ENCODE measurements at regions not wholly inside any gene's neighbourhood (a gene's known extent, or its start where the extent isn't known, plus 50 kb on each side); places are given as distances from the start of the nearest gene placed in this dataset.
A peak's percentile ranks its signal among the peaks of the same experiment; 100 is the strongest.
"Not testable (repeated sequence)": the region's sequence is repeated elsewhere in the genome, so short reads cannot be mapped to it uniquely, and the experiment has no call there.

GRCh38 chr19:28134311-28134710, 1078.6 kb downstream of the UQCRFS1 start:
- Histone ChIP-seq H3K4me3 (no peak overlapping the region), H3K27ac (no peak overlapping the region), H3K4me1 (replicated peaks in 1 of 2) (peaks cover 0 to 7% of the 10 kb centered on the region in 2 donors)
- WGBS, 10 experiments = 0 to 100% (median 80%) methylated on average over 1 to 3 of the region's 3 CpGs; no CpG with 5 or more reads in 5 of the 10 experiments
- in situ Hi-C loops (cut with MboI; ENCODE audit: low pct_unique_long_range_greater_than_20kb in 2 of 9, low sequenced_read_pairs in 9 of 9, unreplicated experiment in 9 of 9) = no loop called here
- no peak for ATAC-seq (replicated peaks in 6 of 8)

- H3K27ac ChIP-seq; ATAC-seq (replicated peaks in 6 of 8); H3K4me3 ChIP-seq; in situ Hi-C loops (cut with MboI; ENCODE audit: low pct_unique_long_range_greater_than_20kb in 2 of 9, low sequenced_read_pairs in 9 of 9, unreplicated experiment in 9 of 9): not testable (repeated sequence)
- peaks cover 0 to 21% of the 10 kb centered on the region in 2 donors for H3K4me1 ChIP-seq (replicated peaks in 1 of 2)
- 40 to 100% (median 80%) methylated on average over 1 to 3 of the region's 8 CpGs; no CpG with 5 or more reads in 5 of the 10 experiments for WGBS, 10 experiments
Observed at GRCh38 chr19:28130881-28131280, 1082.1 kb downstream of the UQCRFS1 start.

- H3K27ac ChIP-seq = no peak overlapping the region
- H3K4me1 ChIP-seq (replicated peaks in 1 of 2) = peaks cover 0 to 24% of the 10 kb centered on the region in 2 donors
- H3K4me3 ChIP-seq = no peak overlapping the region
- ATAC-seq (replicated peaks in 6 of 8) = peak in 2 of 8 experiments; percentile 33 to 36
- in situ Hi-C loops (cut with MboI; ENCODE audit: low pct_unique_long_range_greater_than_20kb in 2 of 9, low sequenced_read_pairs in 9 of 9, unreplicated experiment in 9 of 9) = no loop called here
- WGBS, 10 experiments = 0 to 67% (median 36%) methylated on average over 1 to 4 of the region's 4 CpGs; no CpG with 5 or more reads in 2 of the 10 experiments
Observed at GRCh38 chr19:28130066-28130511, 1082.9 kb downstream of the UQCRFS1 start.

GRCh38 chr19:28128341-28128740, 1084.6 kb downstream of the UQCRFS1 start:
- 0 to 100% (median 85%) methylated on average over 1 to 3 of the region's 4 CpGs; no CpG with 5 or more reads in 2 of the 10 experiments for WGBS, 10 experiments
- in situ Hi-C loops (cut with MboI; ENCODE audit: low pct_unique_long_range_greater_than_20kb in 2 of 9, low sequenced_read_pairs in 9 of 9, unreplicated experiment in 9 of 9) = no loop called here
- no peak overlapping the region for H3K4me3 ChIP-seq
- no peak for ATAC-seq (replicated peaks in 6 of 8)
- H3K4me1 ChIP-seq (replicated peaks in 1 of 2) = peaks cover 0 to 24% of the 10 kb centered on the region in 2 donors
- H3K27ac ChIP-seq = no peak overlapping the region

GRCh38 chr19:28126135-28126898, 1086.6 kb downstream of the UQCRFS1 start:
- in situ Hi-C loops (cut with MboI; ENCODE audit: low pct_unique_long_range_greater_than_20kb in 2 of 9, low sequenced_read_pairs in 9 of 9, unreplicated experiment in 9 of 9) = no loop called here
- 0 to 80% (median 34%) methylated on average over 1 to 2 of the region's 2 CpGs; no CpG with 5 or more reads in 2 of the 10 experiments for WGBS, 10 experiments
- peak in 4 of 8 experiments; percentile 44 to 72 (median 57) for ATAC-seq (replicated peaks in 6 of 8)
- Histone ChIP-seq H3K4me1 (replicated peaks in 1 of 2) (peaks cover 0 to 24% of the 10 kb centered on the region in 2 donors), H3K27ac (peak overlapping the region in 1 of 2 donors; percentile 29), H3K4me3 (no peak overlapping the region)

GRCh38 chr19:28122734-28123133, 1090.2 kb downstream of the UQCRFS1 start:
- Histone ChIP-seq H3K4me1 (replicated peaks in 1 of 2) (peaks cover 0 to 17% of the 10 kb centered on the region in 2 donors), H3K4me3 (no peak overlapping the region), H3K27ac (no peak overlapping the region)
- 0 to 100% (median 38%) methylated on average over 1 to 5 of the region's 5 CpGs; no CpG with 5 or more reads in 2 of the 10 experiments for WGBS, 10 experiments
- in situ Hi-C loops (cut with MboI; ENCODE audit: low pct_unique_long_range_greater_than_20kb in 2 of 9, low sequenced_read_pairs in 9 of 9, unreplicated experiment in 9 of 9) = no loop called here
- peak in 2 of 8 experiments; percentile 50 to 76 for ATAC-seq (replicated peaks in 6 of 8)

GRCh38 chr19:28118235-28118634, 1094.7 kb downstream of the UQCRFS1 start:
- whole genome bisulfite sequencing, 10 experiments = 0 to 85% (median 10%) methylated on average over 1 to 5 of the region's 5 CpGs; no CpG with 5 or more reads in 1 of the 10 experiments
- Histone ChIP-seq H3K27ac (no peak overlapping the region), H3K4me1 (replicated peaks in 1 of 2) (no peaks in the 10 kb centered on the region), H3K4me3 (no peak overlapping the region)
- ATAC-seq (replicated peaks in 6 of 8) = peak in 1 of 8 experiments; percentile 46
- in situ Hi-C loops (cut with MboI; ENCODE audit: low pct_unique_long_range_greater_than_20kb in 2 of 9, low sequenced_read_pairs in 9 of 9, unreplicated experiment in 9 of 9) = no loop called here

- in situ Hi-C loops (cut with MboI; ENCODE audit: low pct_unique_long_range_greater_than_20kb in 2 of 9, low sequenced_read_pairs in 9 of 9, unreplicated experiment in 9 of 9) = no loop called here
- ATAC-seq (replicated peaks in 6 of 8) = peak in 1 of 8 experiments; percentile 76
- Histone ChIP-seq H3K4me3 (no peak overlapping the region), H3K4me1 (replicated peaks in 1 of 2) (no peaks in the 10 kb centered on the region), H3K27ac (no peak overlapping the region)
Observed at GRCh38 chr19:28117143-28117542, 1095.8 kb downstream of the UQCRFS1 start.

GRCh38 chr19:28116379-28116778, 1096.6 kb downstream of the UQCRFS1 start:
- in situ Hi-C loops (cut with MboI; ENCODE audit: low pct_unique_long_range_greater_than_20kb in 2 of 9, low sequenced_read_pairs in 9 of 9, unreplicated experiment in 9 of 9); H3K4me3 ChIP-seq; ATAC-seq (replicated peaks in 6 of 8); H3K27ac ChIP-seq; H3K4me1 ChIP-seq (replicated peaks in 1 of 2): not testable (repeated sequence)
- 80 to 100% (median 100%) methylated on average over 1 to 2 of the region's 4 CpGs; no CpG with 5 or more reads in 6 of the 10 experiments for WGBS, 10 experiments

- Histone ChIP-seq H3K4me1 (replicated peaks in 1 of 2) (peaks cover 0 to 4% of the 10 kb centered on the region in 2 donors), H3K4me3 (no peak overlapping the region), H3K27ac (no peak overlapping the region)
- no peak for ATAC-seq (replicated peaks in 6 of 8)
- in situ Hi-C loops (cut with MboI; ENCODE audit: low pct_unique_long_range_greater_than_20kb in 2 of 9, low sequenced_read_pairs in 9 of 9, unreplicated experiment in 9 of 9) = no loop called here
- 0 to 67% (median 39%) methylated on average over 1 to 3 of the region's 3 CpGs; no CpG with 5 or more reads in 3 of the 10 experiments for whole genome bisulfite sequencing, 10 experiments
Observed at GRCh38 chr19:28103921-28104320, 1109.0 kb downstream of the UQCRFS1 start.

GRCh38 chr19:28084659-28085157, 1128.2 kb downstream of the UQCRFS1 start:
- H3K4me1 ChIP-seq (replicated peaks in 1 of 2); H3K4me3 ChIP-seq; in situ Hi-C loops (cut with MboI; ENCODE audit: low pct_unique_long_range_greater_than_20kb in 2 of 9, low sequenced_read_pairs in 9 of 9, unreplicated experiment in 9 of 9); H3K27ac ChIP-seq; ATAC-seq (replicated peaks in 6 of 8): not testable (repeated sequence)
- WGBS, 10 experiments = 0 to 100% (median 90%) methylated on average over 1 of the region's 1 CpG; no CpG with 5 or more reads in 2 of the 10 experiments

- in situ Hi-C loops (cut with MboI; ENCODE audit: low pct_unique_long_range_greater_than_20kb in 2 of 9, low sequenced_read_pairs in 9 of 9, unreplicated experiment in 9 of 9) = no loop called here
- no peak overlapping the region for H3K27ac ChIP-seq
- no peak overlapping the region for H3K4me3 ChIP-seq
- no peak for ATAC-seq (replicated peaks in 6 of 8)
- H3K4me1 ChIP-seq (replicated peaks in 1 of 2) = no peaks in the 10 kb centered on the region
- 3 to 90% (median 65%) methylated on average over 1 to 4 of the region's 4 CpGs; no CpG with 5 or more reads in 2 of the 10 experiments for WGBS, 10 experiments
Observed at GRCh38 chr19:28076628-28077027, 1136.3 kb downstream of the UQCRFS1 start.

GRCh38 chr19:28075229-28075628, 1137.7 kb downstream of the UQCRFS1 start:
- WGBS, 10 experiments = 29 to 100% (median 94%) methylated on average over 1 of the region's 1 CpG; no CpG with 5 or more reads in 4 of the 10 experiments
- in situ Hi-C loops (cut with MboI; ENCODE audit: low pct_unique_long_range_greater_than_20kb in 2 of 9, low sequenced_read_pairs in 9 of 9, unreplicated experiment in 9 of 9) = no loop called here
- no peak for ATAC-seq (replicated peaks in 6 of 8)

More at GRCh38 chr19:28075229-28075628, 1137.7 kb downstream of the UQCRFS1 start:
- H3K4me1 ChIP-seq (replicated peaks in 1 of 2) = no peaks in the 10 kb centered on the region
- no peak overlapping the region for H3K27ac ChIP-seq
- no peak overlapping the region for H3K4me3 ChIP-seq

Measured in motor neuron (in vitro differentiated cells).